HepG2 (cell line): ENCODE measurements at regions not wholly inside any gene's neighbourhood (a gene's known extent, or its start where the extent isn't known, plus 50 kb on each side); places are given as distances from the start of the nearest gene placed in this dataset.

ENCODE experiments used
- ESRRA ChIP-seq: sonication (generic); formaldehyde crosslinking; IDR thresholded peaks from 2 replicates; pipeline ENCODE4 v1.5.1; 2020; ENCODE audit warnings: mild to moderate bottlenecking, low read depth, missing genetic modification reagents
- ETV6 ChIP-seq: sonication (generic); formaldehyde crosslinking; conservative IDR thresholded peaks from 2 replicates; pipeline ENCODE4 v1.4.0; 2020; ENCODE audit warnings: missing genetic modification reagents
- FOXM1 ChIP-seq: sonication (generic); formaldehyde crosslinking; IDR thresholded peaks from 2 replicates; pipeline ENCODE4 v1.5.0; 2020; ENCODE audit warnings: missing genetic modification reagents
- RELA ChIP-seq: sonication (generic); formaldehyde crosslinking; IDR thresholded peaks from 2 replicates; pipeline ENCODE4 v1.4.0; 2020; ENCODE audit warnings: missing genetic modification reagents
- ZFY ChIP-seq: sonication (generic); formaldehyde crosslinking; IDR thresholded peaks from 2 replicates; pipeline ENCODE4 v1.4.0; 2020; ENCODE audit warnings: missing genetic modification reagents
- ZNF331 ChIP-seq: sonication (generic); formaldehyde crosslinking; IDR thresholded peaks from 2 replicates; pipeline ENCODE4 v1.4.0; 2020; ENCODE audit warnings: missing genetic modification reagents
- ZNF549 ChIP-seq: sonication (generic); formaldehyde crosslinking; IDR thresholded peaks from 2 replicates; pipeline ENCODE4 v1.5.0; 2020; ENCODE audit warnings: missing genetic modification reagents
- ZNF879 ChIP-seq: sonication (generic); formaldehyde crosslinking; IDR thresholded peaks from 2 replicates; pipeline ENCODE4 v1.8.1; 2023; ENCODE audit warnings: missing genetic modification reagents
- TF ChIP-seq, protein P1 (sequence below): IDR thresholded peaks from 2 replicates; pipeline ENCODE4 v1.6.1; 2018; ENCODE audit warnings: missing genetic modification reagents, mild to moderate bottlenecking, missing compliant biosample characterization
- TF ChIP-seq, protein P2 (sequence below): sonication (generic); formaldehyde crosslinking; IDR thresholded peaks from 2 replicates; pipeline ENCODE4 v1.4.0; 2020; ENCODE audit warnings: missing genetic modification reagents
- TF ChIP-seq, protein P3 (sequence below): sonication (generic); formaldehyde crosslinking; IDR thresholded peaks from 2 replicates; pipeline ENCODE4 v1.5.0; 2020; ENCODE audit warnings: mild to moderate bottlenecking, missing genetic modification reagents, moderate library complexity

DNA sequence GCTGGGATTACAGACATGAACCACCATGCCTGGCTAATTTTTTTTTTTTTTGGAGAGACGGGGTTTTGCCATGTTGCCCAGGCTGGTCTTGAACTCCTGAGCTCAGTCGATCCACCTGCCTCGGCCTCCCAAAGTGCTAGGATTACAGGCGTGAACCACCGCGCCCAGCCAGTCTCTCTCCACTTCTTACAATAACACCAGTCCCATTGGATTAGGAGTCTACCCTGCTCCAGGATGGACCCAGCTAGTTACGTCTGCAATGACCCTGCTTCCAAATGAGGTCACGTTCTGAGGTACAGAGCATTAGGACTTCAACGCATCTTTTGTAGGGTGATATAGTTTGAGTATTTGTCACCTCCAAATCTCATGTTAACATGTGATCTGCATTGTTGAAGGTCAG, 146.9 kb upstream of the MYLIP start:
- TF ChIP-seq ETV6 (CRISPR knock-in tag) (no peak), ZNF331 (CRISPR knock-in tag) (no peak), RELA (CRISPR knock-in tag) (no peak), ZFY (no peak), ZNF549 (no peak), ZNF879 (CRISPR knock-in tag) (no peak), FOXM1 (no peak), ESRRA (CRISPR knock-in tag) (no peak)
- TF ChIP-seq, protein P1, sequence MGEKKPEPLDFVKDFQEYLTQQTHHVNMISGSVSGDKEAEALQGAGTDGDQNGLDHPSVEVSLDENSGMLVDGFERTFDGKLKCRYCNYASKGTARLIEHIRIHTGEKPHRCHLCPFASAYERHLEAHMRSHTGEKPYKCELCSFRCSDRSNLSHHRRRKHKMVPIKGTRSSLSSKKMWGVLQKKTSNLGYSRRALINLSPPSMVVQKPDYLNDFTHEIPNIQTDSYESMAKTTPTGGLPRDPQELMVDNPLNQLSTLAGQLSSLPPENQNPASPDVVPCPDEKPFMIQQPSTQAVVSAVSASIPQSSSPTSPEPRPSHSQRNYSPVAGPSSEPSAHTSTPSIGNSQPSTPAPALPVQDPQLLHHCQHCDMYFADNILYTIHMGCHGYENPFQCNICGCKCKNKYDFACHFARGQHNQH (CRISPR knock-in tag): no peak
- TF ChIP-seq, protein P2, sequence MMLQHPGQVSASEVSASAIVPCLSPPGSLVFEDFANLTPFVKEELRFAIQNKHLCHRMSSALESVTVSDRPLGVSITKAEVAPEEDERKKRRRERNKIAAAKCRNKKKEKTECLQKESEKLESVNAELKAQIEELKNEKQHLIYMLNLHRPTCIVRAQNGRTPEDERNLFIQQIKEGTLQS (CRISPR knock-in tag): no peak
- TF ChIP-seq, protein P3, sequence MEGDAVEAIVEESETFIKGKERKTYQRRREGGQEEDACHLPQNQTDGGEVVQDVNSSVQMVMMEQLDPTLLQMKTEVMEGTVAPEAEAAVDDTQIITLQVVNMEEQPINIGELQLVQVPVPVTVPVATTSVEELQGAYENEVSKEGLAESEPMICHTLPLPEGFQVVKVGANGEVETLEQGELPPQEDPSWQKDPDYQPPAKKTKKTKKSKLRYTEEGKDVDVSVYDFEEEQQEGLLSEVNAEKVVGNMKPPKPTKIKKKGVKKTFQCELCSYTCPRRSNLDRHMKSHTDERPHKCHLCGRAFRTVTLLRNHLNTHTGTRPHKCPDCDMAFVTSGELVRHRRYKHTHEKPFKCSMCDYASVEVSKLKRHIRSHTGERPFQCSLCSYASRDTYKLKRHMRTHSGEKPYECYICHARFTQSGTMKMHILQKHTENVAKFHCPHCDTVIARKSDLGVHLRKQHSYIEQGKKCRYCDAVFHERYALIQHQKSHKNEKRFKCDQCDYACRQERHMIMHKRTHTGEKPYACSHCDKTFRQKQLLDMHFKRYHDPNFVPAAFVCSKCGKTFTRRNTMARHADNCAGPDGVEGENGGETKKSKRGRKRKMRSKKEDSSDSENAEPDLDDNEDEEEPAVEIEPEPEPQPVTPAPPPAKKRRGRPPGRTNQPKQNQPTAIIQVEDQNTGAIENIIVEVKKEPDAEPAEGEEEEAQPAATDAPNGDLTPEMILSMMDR (CRISPR knock-in tag): no peak
